SJCRH30 (cell line): ENCODE measurements at regions not wholly inside any gene's neighbourhood (a gene's known extent, or its start where the extent isn't known, plus 50 kb on each side); places are given as distances from the start of the nearest gene placed in this dataset.

ENCODE experiments used
- DNase-seq, 2 experiments: peaks; one replicate each; pipeline ENCODE4 v3.0.0-alpha.2; 2015 to 2020
- H3K27ac ChIP-seq: fragments of 250-450 bp; sonication (Bioruptor Pico); 2 replicates; pipeline ENCODE4 v1.5.1; 2020; ENCODE audit warnings: mild to moderate bottlenecking, moderate library complexity
- H3K27me3 ChIP-seq: fragments of 250-450 bp; sonication (Bioruptor Pico); 2 replicates; pipeline ENCODE4 v1.5.1; 2020; ENCODE audit warnings: mild to moderate bottlenecking, moderate library complexity
- H3K36me3 ChIP-seq: fragments of 250-450 bp; sonication (Bioruptor Pico); 2 replicates; pipeline ENCODE4 v1.5.1; 2020; ENCODE audit warnings: mild to moderate bottlenecking, moderate library complexity
- H3K4me1 ChIP-seq: fragments of 250-450 bp; sonication (Bioruptor Pico); 2 replicates; pipeline ENCODE4 v1.5.1; 2020; ENCODE audit warnings: mild to moderate bottlenecking, moderate library complexity
- H3K4me3 ChIP-seq: fragments of 250-450 bp; sonication (Bioruptor Pico); 2 replicates; pipeline ENCODE4 v1.5.1; 2020; ENCODE audit warnings: mild to moderate bottlenecking, moderate library complexity
- H3K9me3 ChIP-seq: fragments of 250-450 bp; sonication (Bioruptor Pico); replicated peaks from 2 replicates; pipeline ENCODE4 v1.5.1; 2020; ENCODE audit warnings: mild to moderate bottlenecking, moderate library complexity

GRCh38 chr9:104416470-104416869, 87.6 kb upstream of the OR13F1 start:
- no peak overlapping the region for H3K4me3 ChIP-seq
- H3K4me1 ChIP-seq: no peaks in the 10 kb centered on the region
- no peaks in the 10 kb centered on the region for H3K36me3 ChIP-seq
- DNase-seq: no peak
- H3K27me3 ChIP-seq: no peaks in the 10 kb centered on the region
- no peak overlapping the region for H3K27ac ChIP-seq
- H3K9me3 ChIP-seq: peaks cover 7% of the 10 kb centered on the region

GRCh38 chr9:104417296-104417695, 86.8 kb upstream of the OR13F1 start:
- DNase-seq: no peak
- Histone ChIP-seq H3K4me3 (no peak overlapping the region), H3K36me3 (no peaks in the 10 kb centered on the region), H3K27ac (no peak overlapping the region), H3K27me3 (no peaks in the 10 kb centered on the region), H3K9me3 (peaks cover 3% of the 10 kb centered on the region), H3K4me1 (no peaks in the 10 kb centered on the region)

- H3K27ac ChIP-seq: no peak overlapping the region
- no peak for DNase-seq
- no peaks in the 10 kb centered on the region for H3K36me3 ChIP-seq
- no peaks in the 10 kb centered on the region for H3K4me1 ChIP-seq
- H3K9me3 ChIP-seq: no peaks in the 10 kb centered on the region
- H3K4me3 ChIP-seq: no peak overlapping the region
- 0 out of 2 replicates have a peak, but pooled peaks cover 3% of the 10 kb centered on the region for H3K27me3 ChIP-seq
These were observed 75.0 kb upstream of the OR13F1 start for GRCh38 chr9:104429031-104429546.

- Histone ChIP-seq H3K36me3 (no peaks in the 10 kb centered on the region), H3K4me1 (no peaks in the 10 kb centered on the region), H3K27ac (no peak overlapping the region), H3K9me3 (no peaks in the 10 kb centered on the region), H3K4me3 (no peak overlapping the region), H3K27me3 (0 out of 2 replicates have a peak, but pooled peaks cover 3% of the 10 kb centered on the region)
- no peak for DNase-seq
These were observed 69.0 kb upstream of the OR13F1 start for GRCh38 chr9:104435059-104435458.

GRCh38 chr9:104448036-104448435, 56.0 kb upstream of the OR13F1 start:
- Histone ChIP-seq H3K9me3 (no peaks in the 10 kb centered on the region), H3K27ac (no peak overlapping the region), H3K27me3 (no peaks in the 10 kb centered on the region), H3K4me1 (no peaks in the 10 kb centered on the region), H3K36me3 (no peaks in the 10 kb centered on the region), H3K4me3 (no peak overlapping the region)
- DNase-seq: no peak
